Amniotic epithelial cell (primary cell): ENCODE measurements at regions not wholly inside any gene's neighbourhood (a gene's known extent, or its start where the extent isn't known, plus 50 kb on each side); places are given as distances from the start of the nearest gene placed in this dataset.

Experiments used
- DNase-seq: peaks from one replicate; pipeline ENCODE4 v3.0.0-alpha.2; 2010; ENCODE audit warnings: low read depth

DNA sequence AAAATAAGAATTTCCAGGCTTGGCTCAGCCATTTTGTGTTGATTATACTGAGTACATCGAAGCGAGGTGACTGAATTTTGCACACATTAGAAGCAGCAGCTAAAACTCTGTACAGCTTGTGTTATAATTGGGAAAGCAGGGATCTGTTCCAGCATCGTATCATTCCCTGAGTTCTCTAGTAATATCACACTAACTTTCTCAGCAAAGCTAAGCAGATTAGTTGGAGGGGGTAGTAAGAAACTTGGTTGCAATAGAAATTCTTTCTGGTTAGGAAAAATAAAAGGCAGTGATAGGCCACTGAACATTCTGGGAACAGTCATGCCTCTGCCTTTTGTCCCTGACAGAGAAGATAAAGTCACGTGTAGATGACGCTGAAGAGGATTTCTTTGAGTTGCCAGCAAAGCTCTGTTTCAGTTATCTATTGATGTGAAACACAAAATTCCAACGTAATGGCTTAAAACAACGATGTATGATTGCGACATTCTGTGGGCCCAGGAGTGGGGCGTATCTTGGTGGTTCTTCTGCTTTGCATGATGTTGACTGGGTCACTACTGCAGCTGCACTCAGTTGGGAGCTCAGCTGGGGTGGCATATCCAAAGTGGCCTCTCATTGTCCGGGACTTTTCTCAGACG, 202.1 kb upstream of the MEX3C start:
- DNase-seq = peak; percentile 90

DNA sequence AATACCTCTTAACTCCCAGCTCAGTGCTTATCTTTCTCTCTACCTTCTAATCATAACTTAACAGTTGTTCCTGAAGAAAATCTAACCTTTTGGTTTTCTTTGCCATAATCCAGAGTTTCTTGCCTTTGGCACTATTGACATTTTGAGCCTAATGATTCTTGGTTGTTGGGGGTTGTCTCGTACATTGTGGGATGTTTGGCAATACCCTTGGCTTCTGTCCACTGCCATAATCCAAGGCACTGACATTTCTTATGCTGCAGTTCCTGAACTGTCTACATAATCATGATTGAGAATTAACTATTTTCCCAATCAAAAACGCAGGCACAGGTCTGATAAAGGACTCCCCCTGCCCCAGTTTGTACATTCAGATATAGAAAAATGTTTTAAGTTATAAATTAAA, 203.2 kb upstream of the MEX3C start:
- DNase-seq = peak; percentile 60

DNA sequence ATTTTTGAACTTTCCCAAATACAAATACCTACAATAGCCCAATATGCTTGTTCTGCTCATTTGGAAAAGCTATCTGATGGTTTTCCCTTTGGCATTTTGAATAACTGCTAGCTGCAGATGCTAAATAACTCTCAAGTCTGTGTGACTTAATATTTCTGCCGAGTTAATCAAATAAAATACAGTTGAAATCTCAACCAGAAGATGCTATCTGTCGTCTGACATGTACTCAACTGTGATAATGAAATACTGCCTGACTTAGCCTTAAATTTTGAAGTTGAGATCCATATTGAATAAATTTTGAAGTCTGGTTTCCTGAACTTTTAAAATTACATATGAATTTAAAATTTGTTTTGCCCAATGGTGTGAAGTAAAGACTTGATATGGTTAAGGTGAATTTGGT, 204.4 kb upstream of the MEX3C start:
- no peak for DNase-seq

GRCh38 chr18:51404620-51405019, 207.1 kb upstream of the MEX3C start:
- DNase-seq = no peak

- no peak for DNase-seq
Measured at GRCh38 chr18:51405683-51406477, 208.4 kb upstream of the MEX3C start.

DNA sequence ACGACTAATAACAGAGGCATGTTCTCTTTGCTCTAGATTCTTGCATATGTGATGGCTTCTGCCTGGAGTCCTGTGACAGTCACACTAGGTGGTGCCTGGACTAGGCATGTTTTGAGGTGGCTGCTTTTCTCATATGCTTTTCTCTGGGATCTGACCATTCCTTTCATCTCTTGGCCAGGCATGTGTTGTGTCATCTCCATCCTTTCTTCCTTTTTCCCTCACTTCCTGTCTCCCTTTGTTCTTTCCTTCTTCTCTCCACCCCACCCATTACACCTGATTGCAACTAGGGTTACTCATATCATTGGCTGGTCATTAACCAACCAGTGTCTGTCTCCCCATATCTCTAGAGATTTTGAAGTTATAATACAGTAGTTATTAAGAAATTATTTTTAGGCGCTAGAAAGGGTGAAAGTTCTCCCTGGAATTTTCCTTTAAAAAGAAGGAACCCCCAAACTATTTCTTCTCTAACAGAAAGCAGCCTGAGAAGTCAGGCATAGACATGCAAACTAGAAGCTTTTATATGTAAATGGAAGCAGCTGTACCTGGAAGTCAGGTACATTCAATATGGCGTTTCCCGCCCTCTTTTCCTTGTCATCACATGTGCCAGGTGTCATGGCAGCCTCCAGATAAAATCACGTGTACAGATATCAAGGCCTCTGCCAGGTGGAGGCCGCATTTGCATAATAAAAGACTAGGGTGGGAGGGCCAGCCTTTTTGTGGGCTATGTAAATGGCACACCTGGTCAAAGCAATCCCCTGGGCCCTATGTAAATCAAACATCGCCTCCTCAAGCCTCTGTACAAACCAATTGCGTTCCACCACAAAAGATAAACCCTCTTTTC, 220.4 kb upstream of the MEX3C start:
- DNase-seq = no peak

DNA sequence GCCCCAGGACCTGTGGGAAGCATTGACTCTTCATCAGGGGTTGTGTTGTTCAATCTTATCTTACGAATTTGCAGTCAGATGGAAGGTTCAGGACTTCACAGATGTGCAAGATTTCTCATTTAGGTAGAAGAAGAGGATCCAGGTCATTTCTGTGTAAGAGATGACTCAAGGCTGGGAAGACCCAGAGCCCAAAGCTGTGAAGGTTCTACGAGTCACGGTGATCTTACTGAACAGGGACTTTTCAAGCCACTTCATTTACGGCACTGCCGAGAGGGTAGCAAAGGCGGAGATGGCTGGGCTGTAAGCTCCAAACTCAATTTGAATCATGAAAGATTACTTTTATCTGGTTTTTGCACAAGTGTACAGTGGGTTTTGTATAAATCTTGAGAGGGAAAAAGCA, 228.0 kb upstream of the MEX3C start:
- no peak for DNase-seq

- DNase-seq = no peak
Measured at GRCh38 chr18:51425889-51426288, 228.4 kb upstream of the MEX3C start.

- DNase-seq = no peak
Measured at GRCh38 chr18:51426996-51427395, 229.5 kb upstream of the MEX3C start.

- DNase-seq = no peak
Measured at GRCh38 chr18:51429644-51430043, 232.2 kb upstream of the MEX3C start.

- DNase-seq = no peak
Measured at GRCh38 chr18:51430538-51430937, 233.1 kb upstream of the MEX3C start.

GRCh38 chr18:51433296-51433695, 235.8 kb upstream of the MEX3C start:
- peak; percentile 43 for DNase-seq

DNA sequence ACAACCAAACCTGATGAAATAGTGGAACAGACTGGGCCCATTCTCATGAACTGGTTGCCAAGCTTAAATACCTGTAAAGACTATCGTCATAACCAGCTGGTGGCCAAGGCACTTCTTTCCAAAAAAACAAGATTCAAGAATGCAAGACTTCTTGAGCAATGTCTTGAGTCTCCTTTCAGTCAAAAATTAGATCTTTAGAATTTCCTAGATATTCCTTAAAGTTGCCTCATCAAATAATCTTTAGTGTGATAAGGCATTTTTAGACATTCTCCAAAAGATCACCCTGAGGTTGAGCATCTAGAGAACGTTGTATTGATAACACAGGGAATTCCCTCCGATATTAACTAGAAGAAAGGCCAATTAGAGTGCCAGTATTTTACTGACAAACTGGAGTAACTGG, 236.4 kb upstream of the MEX3C start:
- DNase-seq = no peak

DNA sequence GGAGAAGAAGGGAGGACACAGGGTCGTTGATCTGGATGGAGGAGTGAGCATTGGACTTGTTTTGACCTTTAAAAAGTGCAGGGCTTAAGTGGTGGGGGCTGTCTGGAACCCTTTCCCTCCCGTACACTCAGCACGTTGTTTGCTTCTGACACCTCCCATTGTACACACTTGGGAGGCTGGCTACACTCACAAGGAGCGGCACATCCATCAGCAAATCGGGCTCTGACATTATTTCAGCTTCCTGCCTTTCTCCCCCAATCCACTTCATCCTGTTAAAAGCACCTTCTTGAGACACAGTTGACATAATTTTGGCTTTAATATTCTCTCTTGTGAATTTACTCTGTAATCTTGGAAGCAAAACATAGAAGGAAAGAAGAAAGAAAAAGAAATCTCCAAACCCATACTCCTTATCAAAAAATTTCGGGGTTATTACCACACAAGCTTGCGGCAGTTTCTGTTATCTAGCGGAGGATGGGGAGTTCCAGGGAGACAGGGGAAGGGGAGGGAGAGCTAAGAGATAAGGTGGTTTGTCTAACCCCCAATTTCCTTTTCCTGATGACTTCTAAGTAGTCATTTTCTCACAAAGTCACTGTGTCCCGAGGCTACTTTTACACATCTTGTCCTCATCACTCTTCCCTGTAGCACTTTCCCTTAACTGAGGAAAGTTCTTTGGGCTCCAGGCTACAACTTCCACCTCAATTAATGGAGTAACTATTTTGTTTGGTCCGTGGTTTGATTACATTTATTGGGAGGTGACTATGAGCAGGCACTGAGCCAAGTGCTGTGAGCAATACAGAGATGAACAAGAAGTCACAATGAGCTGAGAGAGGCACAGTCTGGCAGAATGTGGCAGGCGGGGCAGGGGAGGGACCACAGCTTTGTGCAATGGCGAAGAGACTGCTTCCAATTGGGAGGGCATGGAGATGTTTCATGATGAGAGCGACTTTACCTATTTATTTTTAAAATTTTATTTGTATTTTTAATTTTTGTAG, 240.1 kb upstream of the MEX3C start:
- no peak for DNase-seq

DNA sequence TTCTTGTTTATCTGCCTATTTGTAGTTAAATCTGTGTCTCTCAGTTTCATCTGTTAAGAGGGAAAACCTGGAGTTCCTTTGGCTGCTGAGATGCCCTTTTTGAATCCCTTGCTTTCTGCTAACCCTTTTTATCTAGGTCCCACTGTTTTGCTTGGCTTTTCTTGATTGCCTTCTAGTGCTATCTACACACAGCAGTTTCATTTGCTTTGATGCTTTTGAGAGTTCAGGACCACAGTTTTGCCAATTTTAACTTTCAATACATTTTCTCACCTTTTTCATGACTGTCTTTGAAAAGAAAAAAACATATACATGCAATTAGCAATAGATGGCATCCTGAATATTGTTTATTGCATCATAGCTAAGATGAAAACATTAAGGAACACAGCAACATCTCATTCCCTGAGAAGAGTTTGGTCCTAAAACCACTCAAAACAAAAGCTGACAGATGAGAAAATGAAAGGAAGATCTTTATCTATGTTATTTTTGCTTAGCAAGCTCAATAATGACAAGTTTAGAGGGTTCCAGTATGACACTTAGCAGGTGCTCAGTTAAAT, 241.4 kb upstream of the MEX3C start:
- no peak for DNase-seq

- no peak for DNase-seq
Measured at GRCh38 chr18:51442012-51442411, 244.5 kb upstream of the MEX3C start.

- DNase-seq = no peak
Measured at GRCh38 chr18:51446571-51447210, 249.2 kb upstream of the MEX3C start.

- DNase-seq = no peak
Measured at GRCh38 chr18:51447351-51448342, 250.2 kb upstream of the MEX3C start.

DNA sequence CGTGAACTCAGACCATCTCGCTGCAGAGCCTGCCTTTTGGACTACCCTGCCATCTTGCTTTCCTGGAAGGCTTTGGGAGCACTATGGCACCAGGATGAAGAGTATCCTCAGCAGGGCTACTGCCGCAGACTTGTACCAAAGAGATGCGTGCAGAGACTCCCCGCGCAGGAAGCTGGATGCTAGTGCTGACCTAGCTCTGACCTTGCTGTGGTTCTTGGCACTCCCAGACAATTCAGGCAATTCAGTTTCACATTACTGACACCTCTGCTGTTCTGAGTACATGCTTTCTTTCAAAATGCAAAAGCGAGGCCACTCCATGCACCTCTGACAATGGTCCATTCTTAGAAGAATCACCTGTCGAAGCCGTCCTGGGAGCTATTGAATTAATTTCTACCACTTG, 251.5 kb upstream of the MEX3C start:
- DNase-seq = no peak

- no peak for DNase-seq
Measured at GRCh38 chr18:51453594-51453993, 256.1 kb upstream of the MEX3C start.
